Esophagus squamous epithelium (tissue), 4 donors: ENCODE measurements at regions not wholly inside any gene's neighbourhood (a gene's known extent, or its start where the extent isn't known, plus 50 kb on each side); places are given as distances from the start of the nearest gene placed in this dataset.

Experiments used
- CTCF ChIP-seq, 6 experiments: fragments of 450-650 bp in 4 of 6; fragments of 200-600 bp in 2 of 6; sonication (generic) in 2 of 6; IDR thresholded peaks; one replicate each; pipeline ENCODE4 v1.5.1; 2016 to 2019; ENCODE audit warnings: antibody characterized with exemption in 6 of 6, mild to moderate bottlenecking in 4 of 6, moderate library complexity in 4 of 6
- POLR2A ChIP-seq, 4 donors: fragments of 450-650 bp; IDR thresholded peaks; one replicate each; pipeline ENCODE4 v1.6.1; 2017; ENCODE audit warnings: antibody characterized with exemption in 4 of 4, mild to moderate bottlenecking in 4 of 4, moderate library complexity in 3 of 4

- TF ChIP-seq CTCF (IDR thresholded peaks at IDR 0.05) (no peak), POLR2A (IDR thresholded peaks at IDR 0.05) (no peak)
Measured at GRCh38 chr14:83534995-83535394, 1994.9 kb upstream of the FLRT2 start.
